Common myeloid progenitor, CD34-positive (primary cell): ENCODE measurements at regions not wholly inside any gene's neighbourhood (a gene's known extent, or its start where the extent isn't known, plus 50 kb on each side); places are given as distances from the start of the nearest gene placed in this dataset.
A peak's percentile ranks its signal among the peaks of the same experiment; 100 is the strongest.

Experiments
- CTCF ChIA-PET: fragments of 350-600 bp; sonication (Branson Sonifier 250); formaldehyde crosslinking; loops from one replicate; lab custom pipeline; 2021; ENCODE audit warnings: antibody characterized with exemption; lab: Charles Lee
- POLR2A ChIA-PET: fragments of 350-600 bp; sonication (Branson Sonifier 250); formaldehyde crosslinking; loops from one replicate; lab custom pipeline; 2021; ENCODE audit warnings: antibody characterized with exemption; lab: Charles Lee
- DNase-seq, 3 donors: peaks; one replicate each; pipeline versions ENCODE4 v3.0.0 to v3.0.0-alpha.2; 2013
- H3K27ac ChIP-seq, 2 experiments: 1 replicate in 1 of 2; 2 replicates in 1 of 2; pipeline ENCODE4 v1.7.0; 2013; ENCODE audit warnings: inconsistent platforms in 2 of 2, low read length in 2 of 2, mild to moderate bottlenecking in 2 of 2, low read depth in 1 of 2, moderate library complexity in 1 of 2; ENCODE audit not compliant: severe bottlenecking in 2 of 2, insufficient read depth in 1 of 2, poor library complexity in 1 of 2
- H3K27me3 ChIP-seq, 5 experiments: replicated peaks in 2 of 5; 1 replicate in 3 of 5; 2 replicates in 2 of 5; pipeline versions ENCODE4 v1.6.1 to v1.7.0; 2013; ENCODE audit warnings: low read length in 4 of 5, mild to moderate bottlenecking in 2 of 5, moderate library complexity in 2 of 5, inconsistent platforms in 1 of 5; ENCODE audit not compliant: insufficient read depth in 5 of 5, control insufficient read depth in 4 of 5
- H3K36me3 ChIP-seq, 4 experiments: 1 replicate in 2 of 4; 2 replicates in 2 of 4; pipeline versions ENCODE4 v1.6.1 to v1.7.0; 2013; ENCODE audit warnings: low read length in 3 of 4, control low read depth in 1 of 4, mild to moderate bottlenecking in 1 of 4; ENCODE audit not compliant: control insufficient read depth in 4 of 4, insufficient read depth in 4 of 4
- H3K4me1 ChIP-seq, 4 experiments: 1 replicate in 3 of 4; 2 replicates in 1 of 4; pipeline versions ENCODE4 v1.6.1 to v1.7.1; 2013; ENCODE audit warnings: low read length in 3 of 4, mild to moderate bottlenecking in 3 of 4, control low read depth in 1 of 4, inconsistent platforms in 1 of 4, moderate library complexity in 1 of 4; ENCODE audit not compliant: control insufficient read depth in 4 of 4, insufficient read depth in 4 of 4; ENCODE audit errors: control extremely low read depth in 1 of 4
- H3K4me3 ChIP-seq, 7 experiments: 1 replicate in 4 of 7; 2 replicates in 3 of 7; pipeline versions ENCODE4 v1.5.1 to v1.7.0; 2013; ENCODE audit warnings: mild to moderate bottlenecking in 7 of 7, low read length in 6 of 7, moderate library complexity in 6 of 7, inconsistent platforms in 2 of 7, low read depth in 2 of 7, control low read depth in 1 of 7; ENCODE audit not compliant: insufficient read depth in 4 of 7, control insufficient read depth in 1 of 7; ENCODE audit errors: extremely low read depth in 1 of 7
- H3K9me3 ChIP-seq, 5 experiments: 1 replicate in 4 of 5; 2 replicates in 1 of 5; pipeline versions ENCODE4 v1.6.1 to v1.7.1; 2013; ENCODE audit warnings: low read length in 4 of 5, mild to moderate bottlenecking in 2 of 5, inconsistent platforms in 1 of 5, low read depth in 1 of 5, moderate library complexity in 1 of 5; ENCODE audit not compliant: control insufficient read depth in 4 of 5, insufficient read depth in 2 of 5; ENCODE audit errors: control extremely low read depth in 1 of 5
- WGBS: methylation state at CpG from one replicate; pipeline ENCODE4 v1.1.5; 2013; ENCODE audit not compliant: insufficient coverage; 5-methylcytosine and 5-hydroxymethylcytosine counted together

DNA sequence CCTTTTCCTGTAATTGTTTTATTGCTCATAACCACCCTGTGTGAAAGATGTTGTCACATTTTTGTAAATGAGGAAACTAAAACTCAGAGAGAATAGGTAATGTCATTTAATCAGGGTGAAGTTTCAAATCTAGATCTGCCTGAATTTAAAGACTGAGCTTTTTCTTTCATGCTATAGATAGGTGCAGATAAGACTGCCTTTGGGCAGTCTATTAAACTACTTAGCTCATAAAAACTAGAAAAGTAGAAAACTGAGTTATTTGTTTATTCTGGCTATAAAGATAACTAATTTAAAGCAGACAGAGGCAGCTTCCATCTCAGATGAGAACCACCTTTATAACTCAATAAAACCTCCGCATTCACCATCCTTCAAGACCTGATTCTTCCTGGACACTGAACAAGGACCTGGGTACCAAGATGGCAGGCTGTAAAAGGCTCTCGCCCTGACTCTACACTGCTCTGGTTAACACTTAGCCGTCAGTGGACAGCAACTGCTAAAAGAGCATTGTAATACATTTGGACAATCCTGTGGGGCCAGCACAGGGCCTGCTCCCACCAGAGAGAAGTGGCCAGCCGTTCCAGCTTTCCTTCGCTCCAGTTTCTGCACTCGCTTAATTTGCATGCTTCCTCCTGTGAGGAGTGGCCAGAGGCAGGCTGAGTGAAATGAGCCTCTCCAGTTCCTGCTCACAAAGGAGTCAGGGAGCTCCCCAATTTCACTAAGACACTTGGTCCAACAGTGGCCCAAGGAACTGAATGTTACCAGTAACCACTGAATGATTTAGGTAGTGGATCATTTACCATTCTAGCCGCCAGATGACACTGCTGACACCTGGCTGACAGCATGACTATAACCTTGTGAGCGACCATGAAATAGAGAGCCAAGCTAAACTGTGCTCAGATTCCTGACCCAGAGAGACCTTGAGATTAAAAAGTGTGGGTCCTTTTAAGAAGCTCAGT, 566.4 kb downstream of the EFNA5 start:
- no peaks in the 10 kb centered on the region for H3K36me3 ChIP-seq
- no peak for DNase-seq
- ChIA-PET CTCF (no interaction called here), POLR2A (no interaction called here)
- H3K4me1 ChIP-seq: no peaks in the 10 kb centered on the region
- peaks cover 0 to 6% (median 1%) of the 10 kb centered on the region in 5 experiments for H3K9me3 ChIP-seq
- no peaks in the 10 kb centered on the region for H3K27me3 ChIP-seq
- 94% methylated on average over 8 of the region's 8 CpGs for WGBS
- H3K4me3 ChIP-seq: no peak overlapping the region
- no peak overlapping the region for H3K27ac ChIP-seq

DNA sequence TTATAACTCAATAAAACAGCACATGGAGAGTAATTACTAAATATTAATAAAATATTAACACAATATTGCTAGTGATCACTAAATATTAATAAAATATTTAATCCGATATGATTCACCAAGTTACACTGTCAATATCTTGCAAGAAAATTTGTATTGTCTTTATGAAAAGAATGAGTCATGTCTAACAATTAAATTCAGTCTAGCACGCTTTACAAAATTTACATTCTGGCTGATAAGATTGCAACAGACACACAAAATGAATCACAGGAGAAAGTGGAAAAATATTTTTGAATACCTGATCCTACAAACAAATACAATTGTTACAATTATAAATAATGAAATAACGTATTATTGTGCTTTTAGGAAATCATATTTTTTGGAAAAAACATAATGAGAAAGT, 567.2 kb downstream of the EFNA5 start:
- ChIA-PET CTCF (no interaction called here), POLR2A (no interaction called here)
- H3K36me3 ChIP-seq: no peaks in the 10 kb centered on the region
- H3K27me3 ChIP-seq: no peaks in the 10 kb centered on the region
- H3K27ac ChIP-seq: no peak overlapping the region
- H3K4me1 ChIP-seq: no peaks in the 10 kb centered on the region
- no CpG with 5 or more reads among the region's 3 CpGs for WGBS
- H3K9me3 ChIP-seq: peaks cover 0 to 6% (median 1%) of the 10 kb centered on the region in 5 experiments
- no peak overlapping the region for H3K4me3 ChIP-seq
- no peak for DNase-seq

DNA sequence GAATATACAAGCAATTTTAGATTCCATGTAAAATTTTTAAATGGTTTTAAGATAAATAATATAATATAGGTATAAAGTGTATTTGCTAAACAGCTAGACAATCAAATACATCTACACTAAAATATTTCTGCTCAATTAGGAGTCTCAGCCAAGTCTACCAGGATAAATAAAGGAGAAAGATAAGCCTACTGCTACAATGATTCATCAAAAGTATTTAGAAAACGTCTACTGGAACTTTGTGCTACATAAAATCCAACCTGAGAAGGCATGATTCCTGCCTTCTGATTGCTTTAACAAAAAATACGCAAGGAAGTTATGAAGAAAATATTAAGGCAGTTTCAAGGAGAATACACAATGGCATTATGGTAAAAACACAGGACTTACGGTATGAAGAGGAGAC, 570.6 kb downstream of the EFNA5 start:
- no peak for DNase-seq
- Histone ChIP-seq H3K27me3 (no peaks in the 10 kb centered on the region), H3K4me1 (no peaks in the 10 kb centered on the region), H3K4me3 (no peak overlapping the region), H3K27ac (no peak overlapping the region), H3K36me3 (no peaks in the 10 kb centered on the region), H3K9me3 (peaks cover 0 to 6% (median 0%) of the 10 kb centered on the region in 5 experiments)
- ChIA-PET POLR2A (no interaction called here), CTCF (interaction anchor here (1.4 kb wide), 1 partner anchor 13 kb away, joined by 3 read pairs; no protein-coding TSS in a partner anchor)
- 94% methylated on average over 2 of the region's 3 CpGs for WGBS

DNA sequence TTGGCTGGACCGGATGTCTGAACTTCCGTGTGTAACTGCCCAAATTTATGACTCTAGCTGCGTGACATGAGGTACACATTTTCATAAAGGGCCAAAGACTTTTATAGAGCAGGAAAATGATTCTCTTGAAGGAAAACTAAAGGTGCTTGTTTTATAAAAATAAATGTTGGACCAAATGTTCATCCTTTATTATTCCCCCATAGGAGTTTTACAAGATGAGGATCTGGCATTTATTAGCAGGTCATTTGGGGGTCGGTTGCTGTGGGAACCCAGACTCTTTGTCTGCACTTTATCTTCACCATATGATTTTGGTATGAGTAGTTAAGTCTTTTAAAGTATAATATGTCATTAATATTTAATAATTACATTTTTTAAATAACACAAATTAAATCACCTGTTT, 571.2 kb downstream of the EFNA5 start:
- Histone ChIP-seq H3K27me3 (no peaks in the 10 kb centered on the region), H3K4me3 (no peak overlapping the region), H3K4me1 (no peaks in the 10 kb centered on the region), H3K27ac (no peak overlapping the region), H3K36me3 (no peaks in the 10 kb centered on the region), H3K9me3 (peaks cover 0 to 6% (median 0%) of the 10 kb centered on the region in 5 experiments)
- CTCF ChIA-PET: interaction anchor here (1.4 kb wide), 1 partner anchor 14 kb away, joined by 3 read pairs; no protein-coding TSS in a partner anchor
- 80% methylated on average over 2 of the region's 4 CpGs for WGBS
- DNase-seq: peak in 1 of 3 donors; percentile 6
- POLR2A ChIA-PET: no interaction called here

DNA sequence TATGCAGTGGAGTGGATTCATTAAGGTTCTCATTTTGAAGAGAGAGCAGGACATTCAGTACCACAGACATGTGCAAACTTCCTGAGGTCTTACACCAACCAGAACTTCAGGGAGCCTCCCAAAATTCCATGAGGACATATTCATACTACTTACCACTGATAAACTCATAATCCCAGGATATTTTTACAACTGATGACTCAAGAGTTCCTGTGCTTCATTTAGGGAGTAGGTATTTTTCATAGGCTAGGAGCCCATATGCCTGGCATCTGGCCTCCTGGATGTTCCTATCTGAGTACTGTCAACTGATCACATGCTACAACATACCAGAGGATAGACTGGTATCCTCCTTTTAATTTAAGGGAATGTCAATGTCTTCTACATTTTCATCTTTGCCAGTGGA, 578.0 kb downstream of the EFNA5 start:
- CTCF ChIA-PET: no interaction called here
- Histone ChIP-seq H3K4me1 (no peaks in the 10 kb centered on the region), H3K36me3 (no peaks in the 10 kb centered on the region), H3K27ac (no peak overlapping the region), H3K27me3 (no peaks in the 10 kb centered on the region), H3K9me3 (no peaks in the 10 kb centered on the region), H3K4me3 (no peak overlapping the region)
- POLR2A ChIA-PET: no interaction called here
- no peak for DNase-seq

DNA sequence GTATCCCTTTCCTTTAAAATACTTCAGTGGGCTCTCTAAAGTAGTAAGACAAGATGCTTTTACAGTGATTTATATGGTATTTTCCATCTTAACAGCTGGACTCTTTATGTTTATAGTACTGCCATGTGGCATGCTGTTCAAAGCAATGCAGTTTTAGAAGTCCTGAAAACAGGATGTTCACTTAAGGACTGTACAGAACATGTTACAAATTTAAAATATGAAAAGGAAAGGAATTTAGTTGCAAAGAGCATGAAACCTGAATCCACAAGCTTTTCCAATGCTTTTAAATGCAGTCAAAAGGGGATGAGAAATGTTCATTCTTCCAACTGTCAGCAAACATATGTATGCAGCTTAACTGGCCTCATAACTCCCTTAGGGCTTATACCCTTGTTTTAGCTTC, 580.2 kb downstream of the EFNA5 start:
- Histone ChIP-seq H3K9me3 (no peaks in the 10 kb centered on the region), H3K36me3 (no peaks in the 10 kb centered on the region), H3K27ac (no peak overlapping the region), H3K27me3 (no peaks in the 10 kb centered on the region), H3K4me3 (no peak overlapping the region), H3K4me1 (no peaks in the 10 kb centered on the region)
- CTCF ChIA-PET: no interaction called here
- POLR2A ChIA-PET: no interaction called here
- DNase-seq: no peak

DNA sequence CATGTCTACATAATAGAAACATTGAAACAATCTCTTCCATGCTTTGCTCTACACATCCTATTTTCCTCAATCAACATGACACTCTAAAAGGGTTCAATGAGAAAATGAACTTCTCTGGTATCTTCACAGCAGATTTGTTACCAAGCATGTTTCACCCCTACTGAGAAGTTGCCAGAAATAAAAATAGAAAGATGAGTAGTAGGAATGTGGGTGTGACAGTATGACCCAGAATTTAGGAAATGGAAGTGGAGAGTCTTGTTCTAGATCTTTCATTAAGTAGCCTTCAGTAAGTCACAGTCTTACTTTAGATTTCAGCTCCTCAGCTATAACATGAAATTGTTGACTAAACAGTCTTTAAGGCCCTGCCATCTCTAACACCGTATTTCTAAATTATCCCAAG, 581.8 kb downstream of the EFNA5 start:
- WGBS: no CpG with 5 or more reads among the region's 1 CpG
- H3K4me1 ChIP-seq: no peaks in the 10 kb centered on the region
- DNase-seq: no peak
- CTCF ChIA-PET: no interaction called here
- no peak overlapping the region for H3K4me3 ChIP-seq
- H3K9me3 ChIP-seq: no peaks in the 10 kb centered on the region
- POLR2A ChIA-PET: no interaction called here
- H3K36me3 ChIP-seq: no peaks in the 10 kb centered on the region
- H3K27me3 ChIP-seq: no peaks in the 10 kb centered on the region
- no peak overlapping the region for H3K27ac ChIP-seq
